Esophagus mucosa (tissue), 1 donor: ENCODE measurements at regions not wholly inside any gene's neighbourhood (a gene's known extent, or its start where the extent isn't known, plus 50 kb on each side); places are given as distances from the start of the nearest gene placed in this dataset.

Source experiments
- ATAC-seq: fragments of 200-7000 bp; cut with Tn5 transposase; one replicate; pipeline ENCODE4 v1.9.1; 2020
- donor health status: DM: yes; HTN: yes; CAD: no.

DNA sequence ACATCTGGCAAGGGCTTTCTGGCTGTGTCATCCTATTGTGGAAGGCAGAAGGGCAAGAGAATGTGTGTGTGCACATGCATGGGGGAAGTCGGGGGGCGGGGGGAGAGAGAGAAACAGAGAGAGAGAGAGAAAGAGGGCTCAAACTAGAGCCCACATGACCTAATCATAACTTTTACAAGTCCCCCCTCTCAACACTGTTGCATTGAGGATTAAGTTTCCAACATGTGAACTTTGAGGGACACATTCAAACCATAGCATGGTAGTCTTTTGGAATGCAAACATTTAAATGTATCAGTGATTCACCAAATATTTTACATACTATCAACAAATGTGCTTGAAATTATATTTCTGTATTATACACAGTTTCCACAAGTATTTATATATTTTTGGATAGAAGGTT is 655.4 kb upstream of the B3GALT2 start:
- ATAC-seq, result no peak

DNA sequence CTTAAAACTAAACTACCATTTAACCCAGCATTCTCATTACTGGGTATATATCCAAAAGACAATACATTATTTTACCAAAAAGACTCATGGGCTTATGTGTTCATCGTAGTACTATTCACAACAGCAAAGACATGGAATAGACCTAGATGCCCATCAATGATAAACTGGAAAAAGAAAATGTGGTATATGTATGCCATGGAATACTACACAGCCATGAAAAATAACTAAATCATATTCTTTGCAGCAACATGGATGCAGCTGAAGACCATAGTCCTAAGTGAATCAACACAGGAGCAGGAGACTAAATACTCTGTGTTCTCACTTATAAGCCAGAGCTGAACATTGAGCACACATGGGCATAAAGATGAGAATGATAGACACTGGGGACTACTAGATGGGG is 645.1 kb upstream of the B3GALT2 start:
- ATAC-seq, result no peak

- ATAC-seq, result no peak
These were observed 641.1 kb upstream of the B3GALT2 start for GRCh38 chr1:193827516-193827915.

GRCh38 chr1:193819376-193819775 is 633.0 kb upstream of the B3GALT2 start:
- no peak for ATAC-seq

DNA sequence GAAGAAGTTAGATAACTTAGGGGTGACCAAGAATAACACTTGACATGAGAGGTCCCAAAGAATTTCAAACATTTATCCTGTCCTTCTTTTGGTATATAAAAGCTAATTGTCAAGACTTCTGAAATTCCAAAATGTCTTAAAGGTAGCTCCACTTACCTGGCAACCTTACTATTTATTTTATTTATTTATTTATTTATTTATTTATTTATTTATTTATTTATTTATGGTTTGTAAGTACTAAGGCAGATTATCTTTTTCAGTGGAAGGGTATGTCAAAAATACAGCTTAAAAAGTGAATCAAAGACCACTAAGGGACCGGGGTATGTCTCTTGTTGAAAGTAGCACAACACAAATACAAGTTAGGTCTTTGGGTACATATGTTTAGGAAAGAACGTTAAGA is 620.8 kb upstream of the B3GALT2 start:
- ATAC-seq, result no peak

GRCh38 chr1:193806079-193807048 is 620.0 kb upstream of the B3GALT2 start:
- ATAC-seq, result no peak

- ATAC-seq, result no peak
These were observed 613.7 kb upstream of the B3GALT2 start for GRCh38 chr1:193799948-193800690.

DNA sequence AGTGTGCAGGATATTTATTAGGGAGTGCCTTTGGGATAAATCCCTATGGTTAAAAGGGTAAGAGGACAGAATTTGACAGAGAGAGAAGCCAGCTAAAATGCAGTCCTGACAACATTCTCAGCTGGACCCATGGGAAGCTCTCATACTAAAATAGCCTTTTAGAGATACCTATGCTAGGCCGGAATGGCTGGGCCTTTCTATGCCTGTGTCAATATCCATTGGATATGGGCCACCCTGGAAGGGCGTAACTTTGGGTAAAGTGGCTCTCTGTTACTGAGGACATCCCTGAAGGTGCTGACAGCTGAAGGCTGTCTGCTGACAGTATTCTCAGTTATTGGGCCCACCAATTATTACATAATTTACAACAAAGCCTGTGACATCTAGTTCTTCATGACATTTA is 613.0 kb upstream of the B3GALT2 start:
- no peak for ATAC-seq

DNA sequence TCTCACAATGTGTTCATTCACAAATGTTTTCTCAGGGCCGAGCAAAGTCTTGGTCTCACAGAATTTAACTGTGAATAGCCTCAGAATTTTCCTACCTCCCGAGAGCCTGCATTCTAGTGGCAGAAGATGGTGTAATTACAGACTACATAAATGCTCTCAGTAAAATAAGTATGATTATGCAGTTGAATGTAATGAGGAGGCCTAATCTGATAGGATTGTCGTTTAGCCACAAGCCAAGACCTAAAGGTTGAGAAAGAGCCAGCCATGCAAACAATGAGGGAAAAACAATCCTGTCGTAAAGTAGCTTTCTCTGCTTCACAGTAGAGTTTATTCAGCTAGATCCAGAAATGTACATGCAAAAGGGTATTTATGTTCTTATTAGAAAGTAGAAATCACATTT is 607.8 kb upstream of the B3GALT2 start:
- no peak for ATAC-seq

DNA sequence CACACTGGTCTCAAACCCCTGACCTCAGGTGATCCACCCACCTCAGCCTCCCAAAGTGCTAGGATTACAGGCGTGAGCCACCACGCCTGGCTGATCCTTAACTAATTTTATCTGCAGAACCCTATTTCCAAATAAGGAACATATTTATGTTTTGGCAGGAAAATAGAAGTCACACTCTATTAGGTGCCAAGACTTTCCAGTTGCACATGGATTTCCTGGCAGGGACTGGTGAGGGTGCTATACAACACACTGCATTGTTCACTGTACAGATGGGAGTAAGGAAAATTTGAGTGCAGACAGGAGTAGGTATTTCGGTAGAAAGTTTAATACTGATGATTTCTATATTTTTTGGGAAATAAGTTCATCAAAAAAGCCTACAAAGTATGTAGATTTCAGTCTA is 605.3 kb upstream of the B3GALT2 start:
- ATAC-seq, result no peak

DNA sequence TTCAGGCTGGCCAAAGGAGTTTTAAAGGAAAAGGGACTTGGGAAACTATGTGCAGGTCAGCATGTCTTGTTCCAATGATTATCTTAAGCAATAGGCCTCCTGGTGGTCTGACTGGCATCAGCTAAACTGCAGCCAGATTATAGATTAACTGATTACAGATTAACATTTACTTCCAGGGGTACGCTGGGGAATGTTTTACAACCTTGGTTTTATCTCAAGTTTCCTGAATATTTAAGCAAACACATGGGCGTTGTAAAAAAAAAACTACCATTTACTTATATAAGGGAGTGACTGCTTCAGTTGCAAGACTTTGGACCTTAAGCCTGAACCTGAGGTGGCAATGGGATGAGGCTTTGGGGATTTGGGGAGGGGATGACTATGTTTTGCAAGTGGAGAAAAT is 600.6 kb upstream of the B3GALT2 start:
- ATAC-seq, result no peak

DNA sequence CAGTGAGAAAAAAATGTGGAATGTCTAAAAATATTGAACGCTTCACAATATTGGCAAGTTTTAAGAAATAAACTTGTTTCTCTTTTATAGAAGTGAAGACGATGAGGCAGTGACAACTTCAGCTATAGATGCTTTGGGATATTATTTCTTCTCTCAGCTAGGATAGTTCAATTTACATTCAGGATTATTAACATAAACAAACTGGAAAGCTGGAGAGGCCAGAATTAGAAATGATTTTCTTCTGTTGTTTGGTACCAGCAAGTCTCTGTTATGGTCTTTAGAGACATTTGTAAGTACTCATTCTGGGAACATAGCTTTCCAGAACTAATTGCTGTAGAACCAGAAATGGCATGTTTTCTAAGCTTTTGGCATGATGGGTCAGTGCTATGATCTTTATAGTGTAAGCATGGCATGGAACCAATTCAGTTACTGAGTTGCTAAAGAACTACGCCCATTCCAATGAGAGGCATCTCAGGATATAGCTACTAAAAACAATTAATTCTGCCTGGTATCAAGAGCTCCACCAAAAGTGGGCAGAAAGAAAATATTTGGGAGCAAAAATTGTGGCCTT is 599.5 kb upstream of the B3GALT2 start:
- ATAC-seq, result no peak

DNA sequence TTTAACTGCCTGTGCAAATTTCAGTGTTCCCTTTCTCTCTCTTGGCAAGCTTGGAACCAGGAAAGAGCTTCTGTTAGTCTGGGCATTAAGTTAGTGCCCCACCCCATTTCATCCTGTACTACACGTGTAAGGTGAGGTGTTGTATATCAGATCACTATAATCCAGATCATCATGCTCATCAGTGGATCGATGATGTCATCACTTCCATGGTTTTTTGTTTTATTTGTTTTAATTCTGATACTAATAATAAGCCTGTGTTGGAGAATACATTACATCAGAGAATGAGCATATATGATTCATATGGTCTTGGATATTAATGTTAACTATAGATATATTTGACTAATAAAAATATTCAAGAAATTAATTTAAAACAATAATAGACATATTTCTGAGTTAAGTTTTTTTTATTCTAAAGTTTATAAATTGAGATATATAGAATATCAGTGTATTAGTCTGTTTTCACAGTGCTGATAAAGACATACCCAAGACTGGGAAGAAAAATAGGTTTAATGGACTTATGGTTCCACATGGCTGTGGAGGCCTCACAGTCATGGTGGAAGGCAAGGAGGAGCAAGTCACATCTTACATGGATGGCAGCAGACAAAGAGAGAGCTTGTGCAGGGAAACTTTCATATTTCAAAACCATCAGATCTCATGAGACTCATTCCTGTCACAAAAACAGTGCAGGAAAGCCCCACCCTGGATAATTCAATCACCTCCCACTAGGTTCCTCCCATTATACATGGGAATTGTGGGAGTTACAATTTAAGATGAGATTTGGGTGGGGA is 588.3 kb upstream of the B3GALT2 start:
- no peak for ATAC-seq

GRCh38 chr1:193771596-193771995 is 585.2 kb upstream of the B3GALT2 start:
- ATAC-seq, result no peak

GRCh38 chr1:193769651-193770050 is 583.2 kb upstream of the B3GALT2 start:
- no peak for ATAC-seq

DNA sequence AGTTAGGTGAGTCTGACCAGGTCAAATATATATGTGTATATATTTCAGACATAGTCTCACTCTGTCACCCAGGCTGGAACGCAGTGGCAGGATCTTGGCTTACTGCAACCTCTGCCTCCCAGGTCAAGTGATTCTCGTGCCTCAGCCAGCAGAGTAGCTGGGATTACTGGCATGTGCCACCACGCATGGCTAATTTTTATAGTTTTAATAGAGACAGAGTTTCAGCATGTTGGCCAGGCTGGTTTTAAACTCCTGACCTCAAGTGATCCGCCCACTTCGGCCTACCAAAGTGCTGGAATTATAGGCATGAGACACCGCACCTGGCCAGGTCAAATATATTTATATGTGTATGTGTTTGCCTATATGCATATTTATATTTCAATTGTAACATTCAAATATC is 581.5 kb upstream of the B3GALT2 start:
- no peak for ATAC-seq

DNA sequence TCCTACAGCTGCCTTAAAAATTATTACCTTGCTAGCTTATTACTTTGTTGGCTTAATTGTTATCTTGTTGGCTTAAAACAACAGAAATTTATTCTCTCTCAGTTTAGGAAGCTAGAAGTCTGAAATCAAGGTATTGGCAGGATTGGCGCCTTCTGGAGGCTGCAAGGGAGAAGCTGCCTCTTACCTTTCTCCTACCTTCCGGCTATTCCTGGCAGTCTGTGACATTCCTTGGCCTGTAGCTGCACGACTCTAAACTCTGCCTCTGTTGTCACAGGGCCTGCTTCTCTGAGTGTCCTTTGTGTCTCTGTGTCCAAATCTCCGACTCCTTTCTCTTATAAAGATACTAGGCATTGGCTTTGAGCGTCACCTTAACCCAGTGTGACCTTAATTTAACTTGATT is 579.9 kb upstream of the B3GALT2 start:
- ATAC-seq, result no peak

DNA sequence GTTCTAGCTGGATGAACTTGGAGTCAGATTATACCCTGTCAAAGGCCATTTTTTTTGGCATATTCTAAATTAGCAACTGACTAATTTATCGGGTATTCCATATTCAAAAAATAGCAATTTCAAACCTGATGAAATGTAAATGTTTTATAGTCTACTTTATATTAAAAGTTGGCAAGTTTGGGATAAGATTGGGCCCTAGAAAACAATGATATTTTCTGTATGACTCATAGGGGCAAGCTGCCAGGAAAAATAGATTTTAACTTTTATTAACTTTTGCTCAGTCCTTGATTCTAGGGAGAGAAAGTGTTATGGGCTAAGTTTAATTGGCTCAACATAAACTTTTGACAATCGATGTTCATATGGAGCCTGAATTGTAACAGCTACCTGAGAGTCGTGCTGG is 576.9 kb upstream of the B3GALT2 start:
- no peak for ATAC-seq

DNA sequence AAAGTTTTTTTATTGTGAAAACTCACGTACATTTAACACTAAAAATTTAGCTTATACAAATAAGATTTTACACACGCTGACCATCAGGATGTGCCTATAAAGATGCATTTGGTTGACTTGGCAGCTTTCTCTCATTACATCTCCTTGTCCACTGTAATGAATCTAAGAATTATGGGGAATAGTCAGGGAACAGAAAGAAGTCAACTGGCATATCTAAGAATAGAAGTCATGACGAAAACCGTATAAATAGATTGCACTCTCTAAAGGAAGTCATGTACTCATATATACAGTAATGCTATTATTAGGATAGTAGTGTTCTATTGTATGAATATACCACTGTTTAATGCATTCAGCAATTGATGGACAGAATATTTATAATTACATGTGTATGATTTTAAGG is 575.8 kb upstream of the B3GALT2 start:
- ATAC-seq, result no peak

GRCh38 chr1:193755441-193755840 is 569.0 kb upstream of the B3GALT2 start:
- no peak for ATAC-seq

GRCh38 chr1:193754732-193755427 is 568.5 kb upstream of the B3GALT2 start:
- no peak for ATAC-seq

- ATAC-seq, result no peak
These were observed 567.7 kb upstream of the B3GALT2 start for GRCh38 chr1:193754151-193754550.
